SIG-M5 (cell line): ENCODE measurements at regions not wholly inside any gene's neighbourhood (a gene's known extent, or its start where the extent isn't known, plus 50 kb on each side); places are given as distances from the start of the nearest gene placed in this dataset.
A peak's percentile ranks its signal among the peaks of the same experiment; 100 is the strongest.

Experiments used
- DNase-seq: peaks from one replicate; lab custom pipeline; 2025; lab: John Stamatoyannopoulos, UW

DNA sequence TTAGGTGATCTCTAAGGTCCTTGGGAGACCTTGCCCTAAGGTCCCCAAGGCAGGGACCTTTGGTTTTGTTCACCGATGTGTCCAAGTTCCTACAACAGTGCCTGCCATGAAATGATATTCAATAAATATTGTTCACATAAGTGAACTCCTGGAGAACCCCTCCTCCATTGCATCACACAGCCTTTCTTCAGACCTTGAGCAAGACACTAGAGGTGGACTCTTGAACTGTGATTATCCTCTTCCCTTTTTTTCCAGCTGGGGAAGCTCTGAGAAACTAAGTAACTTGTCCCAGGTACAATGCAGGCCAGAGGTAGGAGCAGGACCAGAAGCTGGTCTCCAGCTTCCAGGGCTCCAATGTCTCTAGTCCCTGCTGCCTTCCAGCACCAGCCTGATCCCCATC, 76.6 kb upstream of the LMO1 start:
- DNase-seq = no peak

DNA sequence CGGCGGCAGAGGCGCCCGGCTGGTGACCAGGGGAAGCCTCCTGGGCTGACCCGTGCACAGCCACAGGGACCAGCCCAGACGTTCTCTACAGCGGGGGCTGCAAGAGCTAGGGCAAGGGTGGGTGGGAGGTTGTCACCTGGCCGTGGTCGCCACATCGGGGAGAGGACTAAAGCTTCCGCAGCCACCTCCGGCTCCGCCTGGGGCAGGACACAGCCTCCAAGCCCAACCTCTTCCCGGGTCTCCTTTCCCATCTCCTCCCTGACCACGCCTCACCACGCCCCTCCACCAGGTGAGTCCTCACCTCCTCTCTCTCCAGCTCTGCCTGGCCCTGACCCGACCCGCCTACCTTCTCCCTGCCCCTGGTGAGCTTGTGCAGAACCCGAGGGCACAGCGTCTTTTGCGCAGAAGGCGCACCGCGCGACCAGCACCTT, 75.9 kb upstream of the LMO1 start:
- no peak for DNase-seq

DNA sequence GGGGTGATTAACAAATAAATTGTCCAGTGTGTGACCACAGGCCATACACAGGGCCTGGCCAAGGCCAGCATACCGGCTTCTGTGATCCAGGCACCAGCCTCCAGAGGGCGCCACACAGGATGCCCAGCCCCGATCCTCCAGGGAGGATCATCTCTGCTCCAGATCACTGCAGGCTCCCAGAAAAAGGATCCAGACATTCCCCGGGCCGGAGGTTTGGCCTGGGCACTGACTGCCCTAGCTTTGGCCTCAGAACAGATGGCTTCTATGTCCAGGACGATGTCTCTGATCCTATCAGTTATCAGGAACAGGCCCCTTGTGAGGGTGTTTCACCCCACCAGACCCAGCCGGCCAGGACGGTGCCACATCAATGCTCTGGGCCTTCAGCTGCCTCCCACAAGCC, 74.5 kb upstream of the LMO1 start:
- no peak for DNase-seq

DNA sequence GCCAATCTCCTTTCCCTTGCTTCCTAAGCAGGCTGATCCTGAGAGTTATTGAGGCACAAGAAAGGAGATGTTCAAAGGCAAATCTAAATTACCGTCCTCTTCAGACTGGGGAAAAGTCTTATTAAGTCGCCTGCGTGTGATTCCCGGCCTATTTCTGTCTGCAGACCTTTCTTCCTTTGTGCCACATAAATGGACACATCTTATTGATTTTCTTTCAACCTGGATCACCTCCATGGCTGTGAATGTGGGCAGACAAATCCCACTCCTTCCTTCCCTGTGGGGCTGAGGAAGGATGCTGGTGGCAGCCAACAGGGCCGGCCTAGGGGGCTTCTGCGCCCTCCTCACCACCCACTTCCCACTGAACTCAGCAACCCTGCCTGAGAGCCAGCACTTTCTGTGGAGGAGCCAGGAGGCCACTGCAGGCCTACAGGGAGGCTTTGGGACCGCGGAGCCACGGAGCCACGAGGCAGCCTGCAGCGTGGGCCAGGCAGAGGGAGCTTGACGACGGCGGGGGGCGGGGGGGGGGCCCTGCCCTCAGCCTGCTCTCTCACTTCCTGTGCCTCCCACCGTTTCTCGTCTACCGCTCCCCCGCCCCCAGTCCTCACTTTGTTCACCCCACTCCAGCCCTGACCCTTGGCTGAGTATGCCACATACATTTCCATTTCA, 73.6 kb upstream of the LMO1 start:
- no peak for DNase-seq

DNA sequence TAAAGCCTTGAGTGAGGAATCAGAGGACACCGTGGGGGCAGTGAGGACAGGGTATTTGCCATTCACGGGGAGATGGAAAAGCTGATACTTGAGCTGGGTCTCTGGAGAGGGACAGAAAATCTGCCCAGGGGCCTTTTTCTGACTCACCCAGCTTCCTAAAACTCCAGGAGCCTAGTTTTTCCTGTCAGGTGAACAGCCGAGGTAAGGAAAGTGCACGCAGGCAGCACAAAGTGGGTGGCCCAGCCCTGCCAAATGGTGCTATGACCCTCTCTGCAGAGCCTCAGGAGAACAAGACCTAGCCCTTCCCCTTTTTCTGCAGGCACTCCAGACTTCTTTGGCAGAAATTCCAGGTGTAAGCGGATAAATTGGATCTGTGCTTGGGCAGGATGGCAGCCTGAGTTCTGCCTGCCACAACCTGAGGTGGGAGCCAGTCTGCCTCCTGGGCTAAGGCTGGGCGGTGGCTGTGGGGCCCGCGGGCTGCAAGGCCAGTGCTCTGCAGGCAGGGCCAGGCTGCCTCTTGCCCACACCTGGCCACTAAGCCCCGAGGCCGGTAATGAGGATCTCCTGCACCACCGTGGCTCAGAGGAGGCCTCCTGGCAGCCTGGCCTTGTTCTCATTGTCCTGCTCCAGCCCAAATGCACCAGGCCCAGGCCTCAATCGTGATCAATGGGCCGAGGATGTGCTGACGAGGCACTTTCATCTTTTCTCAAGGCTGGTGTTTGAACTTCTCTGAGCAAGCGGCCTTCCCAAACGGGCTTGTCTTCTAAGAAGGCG, 72.9 kb upstream of the LMO1 start:
- no peak for DNase-seq

DNA sequence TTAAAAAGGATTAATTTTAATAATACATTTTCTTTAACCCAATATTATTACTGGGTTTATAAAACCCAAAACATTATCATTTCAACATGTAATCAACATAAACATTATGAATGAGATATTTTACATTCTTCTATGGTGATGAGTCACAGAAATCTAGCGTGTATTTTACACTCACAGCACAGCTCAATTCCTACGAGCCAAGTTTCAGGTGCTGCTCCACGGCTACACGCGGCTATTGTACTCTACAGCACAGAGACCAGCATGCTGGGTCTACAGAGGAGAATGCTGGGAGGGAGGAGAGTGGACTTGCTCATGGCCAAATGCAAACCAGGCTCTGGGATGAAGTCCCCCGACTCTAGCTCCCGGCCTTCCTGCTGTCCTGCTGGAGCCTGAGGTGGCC, 72.0 kb upstream of the LMO1 start:
- DNase-seq = no peak

DNA sequence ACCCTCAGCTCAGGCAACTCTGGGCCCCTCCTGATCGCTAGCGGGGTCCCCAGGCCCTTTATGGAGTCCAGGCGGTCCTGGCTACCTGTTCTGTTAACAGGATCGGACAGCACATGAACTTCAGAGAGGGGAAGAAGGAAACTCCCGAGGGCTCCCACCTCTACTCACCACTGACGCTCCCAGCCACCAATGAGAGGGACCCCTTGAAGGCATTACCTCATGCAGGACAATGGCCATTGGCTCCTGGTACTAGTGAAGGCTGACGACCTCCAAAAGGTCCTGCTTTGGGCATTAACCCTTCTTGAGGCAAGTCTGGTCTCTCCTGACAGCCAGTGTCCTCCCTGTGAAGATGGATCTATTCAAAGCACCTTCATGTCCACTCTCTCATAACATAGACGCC, 71.5 kb upstream of the LMO1 start:
- no peak for DNase-seq

DNA sequence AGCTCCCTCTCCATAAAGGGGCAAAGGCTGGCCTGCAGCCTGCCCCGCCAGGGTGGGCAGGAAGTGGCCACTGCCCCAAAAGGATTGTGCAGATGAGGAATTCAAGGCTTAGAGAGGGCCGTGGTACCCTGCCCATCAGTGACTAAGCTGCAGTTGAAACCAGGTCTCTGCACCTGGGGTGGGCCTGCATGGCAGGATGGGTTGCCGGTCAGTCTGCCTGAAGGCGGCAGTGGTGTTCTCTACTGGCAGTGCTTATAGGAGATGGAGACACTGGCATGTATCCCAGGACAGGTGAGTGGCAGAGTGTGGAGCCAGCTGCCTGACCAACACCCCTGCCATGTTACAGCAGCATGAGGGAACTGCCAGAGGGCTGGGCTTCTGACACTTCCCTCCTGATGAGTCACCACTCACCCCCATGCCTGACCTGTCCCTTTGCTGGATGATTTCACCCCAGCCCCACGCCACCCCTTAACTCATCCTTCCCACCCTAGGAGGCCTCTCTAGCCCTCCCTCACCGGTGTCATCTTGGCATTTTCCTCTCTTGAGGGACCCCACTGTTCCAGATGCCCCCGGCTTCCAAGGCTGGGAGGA, 70.2 kb upstream of the LMO1 start:
- no peak for DNase-seq

DNA sequence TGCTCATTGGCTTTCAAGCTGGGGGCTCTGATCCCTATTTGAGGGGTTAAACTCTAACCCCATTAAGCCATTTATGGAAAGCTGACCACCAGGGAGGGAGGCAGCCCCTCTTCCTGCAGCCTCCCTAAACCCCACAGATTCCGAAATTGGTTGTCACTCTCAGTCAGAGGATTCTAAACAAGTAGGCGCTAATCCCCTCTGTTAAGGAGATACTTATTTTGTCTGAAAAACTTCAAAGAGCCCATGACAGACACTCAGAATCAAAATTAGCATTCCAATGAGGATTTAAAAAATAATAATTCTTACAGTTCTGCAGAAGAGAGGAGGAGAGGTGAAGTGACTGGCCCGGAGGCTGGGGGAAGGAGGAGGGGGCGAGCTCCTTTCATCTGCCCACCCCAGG, 69.7 kb upstream of the LMO1 start:
- DNase-seq = no peak

DNA sequence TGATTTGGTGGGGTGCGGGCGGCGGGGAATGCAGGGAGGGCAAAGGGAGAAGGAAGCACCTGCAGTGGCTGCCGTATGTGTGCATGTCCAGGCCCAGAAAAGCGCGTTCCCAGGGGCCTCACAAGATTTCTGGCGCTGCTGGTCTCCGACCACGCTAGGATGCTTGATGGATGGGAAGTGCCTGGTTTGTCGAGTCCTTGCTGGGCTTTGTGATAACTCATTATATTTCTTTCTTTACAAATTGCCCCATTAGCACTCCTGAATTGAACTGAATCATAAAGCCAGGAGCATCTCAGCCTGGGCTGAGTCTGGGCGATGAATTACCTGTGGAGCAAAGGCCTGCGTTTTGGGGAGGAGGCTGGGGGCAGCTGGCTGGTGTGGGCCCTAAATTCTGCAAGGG, 69.2 kb upstream of the LMO1 start:
- no peak for DNase-seq

DNA sequence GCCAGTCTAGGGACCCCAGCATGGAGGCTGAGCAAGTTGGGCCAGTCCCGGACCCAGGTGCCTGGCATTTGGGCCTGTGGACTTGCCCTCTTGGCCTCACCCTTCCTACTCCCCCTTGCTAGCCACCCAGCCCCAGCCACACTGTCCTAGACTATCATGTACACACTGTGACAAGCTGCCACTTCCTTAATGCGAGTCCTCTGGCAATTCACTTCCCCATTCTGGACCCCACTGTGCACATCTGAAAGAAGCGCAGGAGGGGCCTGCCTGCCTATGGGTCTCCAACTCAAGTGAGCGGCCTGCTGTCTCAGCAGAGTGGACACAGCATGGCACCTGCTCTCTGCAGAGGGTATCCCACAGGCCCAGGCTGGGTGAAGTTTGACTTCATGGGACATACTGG, 68.5 kb upstream of the LMO1 start:
- DNase-seq = no peak

DNA sequence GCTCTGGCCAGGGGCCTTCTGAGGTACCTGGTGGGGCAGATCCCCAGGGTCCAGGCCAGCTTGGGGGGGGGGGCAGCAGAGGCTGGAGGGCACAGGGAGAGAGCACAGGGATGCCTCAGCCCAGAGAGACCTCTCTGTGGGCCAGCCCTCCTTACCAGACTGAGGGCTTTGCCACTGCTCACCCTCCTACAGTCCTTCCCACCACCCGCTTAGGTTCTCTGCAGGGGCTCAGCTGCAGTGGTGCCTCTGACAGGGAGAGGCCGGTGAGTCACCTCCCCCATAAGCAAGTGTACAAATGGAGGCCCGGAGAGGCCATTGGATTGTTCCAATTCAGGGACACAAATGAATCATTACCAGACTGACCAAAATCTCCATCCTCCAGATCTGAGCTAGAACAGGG, 68.1 kb upstream of the LMO1 start:
- DNase-seq = no peak

DNA sequence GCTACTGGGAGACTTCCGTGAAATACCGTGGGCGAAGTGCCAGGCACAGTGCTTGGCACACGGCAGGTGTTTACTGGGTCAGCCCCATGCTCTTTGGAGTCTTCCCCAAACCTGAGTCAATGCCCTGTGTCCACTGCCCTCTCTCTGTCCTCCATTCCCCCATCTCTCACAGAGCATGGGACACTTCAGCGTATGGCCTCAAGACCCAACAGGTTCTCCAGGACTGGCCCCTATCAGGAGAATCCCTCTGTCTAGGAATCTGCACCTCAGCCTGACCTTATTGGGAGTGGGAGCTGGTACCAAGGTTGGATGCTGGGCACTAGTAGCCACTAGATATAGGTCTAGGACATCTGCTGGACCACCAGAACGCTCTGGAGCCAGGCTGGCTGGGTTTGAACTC, 67.2 kb upstream of the LMO1 start:
- DNase-seq = no peak

DNA sequence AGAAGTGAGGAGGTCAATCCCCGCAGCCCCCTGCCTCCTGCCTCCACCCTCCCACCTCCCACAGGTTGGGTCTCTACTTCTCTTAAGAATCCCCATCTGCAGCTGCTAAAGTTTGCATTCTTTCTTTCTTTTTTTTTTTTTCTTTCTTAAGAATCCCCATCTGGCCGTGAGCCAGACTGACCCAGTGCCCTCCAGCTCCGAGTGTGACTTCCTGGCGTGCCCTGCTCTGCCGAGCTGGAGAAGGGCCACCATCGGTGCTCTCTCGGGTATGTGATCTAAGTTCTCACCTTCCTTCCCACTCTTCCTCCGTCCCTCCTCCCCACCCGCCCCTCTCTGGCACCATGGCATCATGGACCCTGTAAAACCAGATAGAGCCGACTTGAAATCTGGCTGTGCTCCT, 66.7 kb upstream of the LMO1 start:
- DNase-seq = no peak

DNA sequence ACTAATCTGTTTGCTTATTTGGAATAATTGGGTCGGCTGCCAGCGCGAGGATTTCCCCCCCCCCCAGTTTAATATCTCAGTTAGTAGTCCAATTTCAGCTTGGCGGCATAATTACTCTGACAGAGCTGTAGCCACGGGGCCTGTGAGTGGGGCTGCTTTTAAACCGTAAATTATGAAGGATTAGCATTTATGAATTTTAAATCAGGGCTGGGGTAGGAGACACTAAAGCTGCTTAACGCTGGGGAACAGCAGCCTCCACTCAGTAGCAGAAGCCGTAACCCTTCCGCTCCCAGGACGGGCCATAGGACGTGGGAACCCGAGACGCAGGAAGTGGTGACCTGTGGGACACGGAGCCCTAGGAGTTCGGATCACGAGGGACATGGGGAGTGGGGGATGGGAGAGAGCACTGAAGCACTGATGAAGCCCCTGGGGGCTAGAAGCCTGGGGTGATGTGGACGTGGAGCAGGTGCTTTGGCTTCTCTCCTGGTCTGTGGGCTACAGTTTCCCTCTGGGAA, 66.2 kb upstream of the LMO1 start:
- no peak for DNase-seq

DNA sequence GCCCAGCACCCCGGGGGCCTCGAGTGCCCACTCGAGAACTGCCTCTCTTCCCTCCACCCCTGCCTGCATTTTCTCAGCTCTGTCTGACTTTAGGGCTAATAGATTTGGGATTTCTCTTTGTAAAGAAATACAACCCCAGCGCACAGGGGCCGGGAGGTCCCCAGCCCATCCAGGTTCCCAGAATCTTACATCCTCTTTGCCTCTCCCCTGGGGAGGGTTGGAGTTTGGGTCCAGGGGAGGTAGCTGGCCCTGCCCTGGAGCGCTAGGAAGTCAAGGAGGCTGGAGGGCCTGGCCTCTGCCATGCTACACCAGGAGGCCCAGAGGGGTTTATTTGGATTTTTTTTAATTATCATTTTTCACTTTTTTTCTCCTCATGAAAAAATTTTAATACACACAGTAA, 65.7 kb upstream of the LMO1 start:
- no peak for DNase-seq

DNA sequence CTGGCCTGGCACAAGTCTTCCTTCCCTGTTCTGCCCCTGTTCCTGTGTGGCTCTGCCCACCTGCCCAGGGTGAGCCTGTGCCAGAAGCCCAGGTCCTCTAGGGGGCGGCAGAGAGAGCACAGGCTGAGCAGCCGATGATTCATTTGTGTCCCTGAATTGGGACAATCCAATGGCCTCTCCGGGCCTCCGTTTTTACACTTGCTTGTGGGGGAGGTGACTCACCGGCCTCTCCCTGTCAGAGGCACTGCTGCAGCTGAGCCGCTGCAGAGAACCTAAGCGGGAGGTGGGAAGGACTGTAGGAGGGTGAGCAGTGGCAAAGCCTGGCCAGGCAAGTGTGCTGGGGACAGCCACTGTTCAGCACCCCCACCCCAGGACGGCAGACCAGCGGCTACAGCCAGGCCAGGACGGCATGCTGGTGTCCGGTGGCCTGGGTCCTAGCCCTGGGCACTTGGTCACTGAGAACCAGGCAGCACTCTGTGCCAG, 65.2 kb upstream of the LMO1 start:
- DNase-seq = peak; percentile 11

DNA sequence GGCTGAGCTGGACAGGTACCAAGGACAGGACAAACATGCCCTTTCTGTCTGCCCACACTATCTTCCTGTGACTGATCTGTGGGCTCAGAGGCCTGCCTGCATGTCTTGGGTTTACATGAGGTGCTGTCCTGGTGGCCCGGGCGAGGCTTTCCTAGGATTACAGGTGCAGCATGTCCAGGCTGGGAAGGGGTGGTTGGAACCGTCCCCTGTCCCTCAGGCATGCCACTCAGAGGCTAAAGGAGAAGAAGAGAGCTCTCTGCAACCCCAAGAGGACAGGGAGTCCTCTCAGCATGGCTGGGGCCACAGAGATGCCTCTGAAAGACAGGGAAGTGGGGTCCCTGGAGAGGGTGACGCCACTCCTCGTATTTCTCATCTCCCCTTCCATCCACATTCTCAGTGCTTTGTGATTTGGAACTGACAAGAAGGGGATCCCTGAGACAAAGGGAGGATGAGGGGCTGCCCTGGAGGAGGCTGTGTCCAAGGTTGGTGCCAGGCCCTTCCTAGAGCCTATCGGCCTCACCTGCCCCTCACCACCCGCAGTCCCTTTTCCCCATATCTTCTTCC, 64.6 kb upstream of the LMO1 start:
- no peak for DNase-seq

DNA sequence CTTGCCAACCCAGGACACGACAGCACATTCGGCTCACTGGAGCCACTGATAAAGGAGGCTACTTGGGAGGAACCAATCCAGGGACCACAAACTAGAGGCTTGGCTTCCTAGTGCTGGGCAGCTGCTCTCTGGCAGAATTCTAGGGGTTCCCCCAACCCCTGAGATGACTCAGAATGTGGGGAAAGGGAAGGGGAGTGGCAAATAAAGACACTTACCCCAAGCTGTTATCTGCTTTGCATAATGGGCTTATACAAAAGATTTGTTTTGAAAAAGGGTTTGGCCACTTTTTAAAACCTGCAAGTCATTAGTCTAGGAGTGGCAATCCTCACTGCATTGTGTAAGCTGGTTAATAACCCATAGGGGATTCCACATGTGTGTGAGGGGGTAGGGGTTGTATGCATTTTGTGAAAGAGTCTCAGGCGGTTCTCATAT, 64.1 kb upstream of the LMO1 start:
- DNase-seq = no peak

DNA sequence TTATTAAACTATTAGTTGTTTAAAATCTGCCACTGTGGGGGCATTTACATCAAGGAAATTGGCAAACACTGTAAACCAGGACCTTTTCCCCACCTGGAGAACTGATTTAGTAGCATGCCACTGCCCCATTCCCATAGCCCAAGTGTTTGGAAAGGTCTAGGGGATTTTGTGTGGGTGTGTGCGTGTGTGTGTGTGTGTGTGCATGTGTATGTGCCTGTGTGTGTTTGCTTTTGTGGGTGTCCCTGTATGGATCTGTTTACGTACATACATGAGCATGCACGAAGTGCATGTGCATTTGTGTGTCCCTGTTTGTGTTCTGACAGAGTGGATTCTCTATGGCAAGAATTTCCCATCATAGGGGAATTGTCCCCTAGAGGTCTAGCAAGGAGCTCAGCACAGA, 62.7 kb upstream of the LMO1 start:
- no peak for DNase-seq

DNA sequence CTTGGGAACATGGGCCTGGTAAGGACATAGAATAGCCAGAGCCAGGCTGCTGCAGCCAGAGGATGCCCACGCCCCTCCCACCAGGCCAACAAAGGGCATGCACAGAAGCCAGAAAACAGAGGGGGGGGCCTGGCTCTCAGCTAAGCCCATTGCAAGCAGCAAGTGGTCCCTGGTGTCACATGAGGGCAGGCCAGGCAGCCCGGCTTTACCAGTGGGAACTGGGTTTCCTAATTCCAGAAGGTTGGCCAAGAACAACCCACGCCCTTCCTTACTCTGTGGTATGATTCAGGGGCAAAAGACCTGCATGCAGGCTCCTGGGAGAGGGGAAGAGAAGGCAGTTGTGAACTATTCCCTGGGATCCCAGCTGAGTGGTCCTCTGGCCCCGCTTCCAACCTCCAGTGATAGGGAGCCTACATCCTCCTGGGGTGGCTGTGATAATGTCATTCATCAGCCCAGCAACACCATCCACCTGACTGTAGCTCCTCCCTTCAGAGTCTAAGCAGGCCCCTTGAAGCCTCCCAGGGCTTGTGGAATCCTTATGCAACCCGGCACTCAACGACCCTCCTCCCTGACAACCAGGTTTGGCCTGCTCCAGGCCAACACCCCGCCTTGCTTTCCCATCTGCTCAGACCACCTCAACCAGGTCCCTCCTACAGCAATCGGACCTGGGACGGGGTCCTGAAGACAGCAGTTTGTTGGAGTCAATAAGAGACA, 62.1 kb upstream of the LMO1 start:
- no peak for DNase-seq
